ENCODE measurements at regions not wholly inside any gene's neighbourhood (a gene's known extent, or its start where the extent isn't known, plus 50 kb on each side); places are given as distances from the start of the nearest gene placed in this dataset.
A peak's percentile ranks its signal among the peaks of the same experiment; 100 is the strongest.

GRCh38 chr7:36085096-36085495, 68.0 kb upstream of the EEPD1 start:
- Histone ChIP-seq H3K9me3 (ENCODE audit: control insufficient read depth in 3 of 3, low read length in 3 of 3) (no peaks in the 10 kb centered on the region), H3K27ac (ENCODE audit: low read depth, low read length) (no peak overlapping the region), H3K36me3 (ENCODE audit: control insufficient read depth in 3 of 3, insufficient read depth in 3 of 3, low read length in 3 of 3) (no peaks in the 10 kb centered on the region), H3K27me3 (ENCODE audit: control insufficient read depth in 3 of 3, insufficient read depth in 3 of 3, low read length in 3 of 3) (no peaks in the 10 kb centered on the region), H3K4me3 (ENCODE audit: low read length in 3 of 3) (no peak overlapping the region), H3K4me1 (ENCODE audit: control insufficient read depth in 3 of 3, insufficient read depth in 3 of 3, low read length in 3 of 3) (peaks cover 11 to 16% (median 12%) of the 10 kb centered on the region in 3 donors), H3K9ac (ENCODE audit: low read depth in 1 of 3, low read length in 3 of 3) (no peak overlapping the region)

DNA sequence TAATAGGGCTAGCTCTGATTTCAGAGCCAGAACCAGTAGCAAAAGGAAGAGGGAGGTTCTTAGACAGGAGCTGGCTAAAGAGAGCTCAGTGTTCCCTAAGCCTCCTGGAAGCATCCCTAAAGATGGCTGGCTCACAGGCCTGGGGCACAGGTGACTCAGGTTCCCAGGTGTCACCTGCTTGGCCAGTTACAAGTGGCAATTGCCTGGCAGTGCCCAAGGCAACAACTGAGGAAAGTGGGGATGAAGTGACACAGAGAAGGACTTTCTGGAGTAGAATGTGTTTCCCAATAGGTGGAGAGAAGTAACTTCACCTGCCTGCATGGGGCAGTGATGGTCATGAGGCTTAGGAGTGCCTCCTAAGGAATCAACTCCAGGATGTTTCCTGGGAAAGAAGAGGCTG, 66.5 kb upstream of the EEPD1 start:
- H3K9ac ChIP-seq (ENCODE audit: low read depth in 1 of 3, low read length in 3 of 3), result no peak overlapping the region
- no peaks in the 10 kb centered on the region for H3K9me3 ChIP-seq (ENCODE audit: control insufficient read depth in 3 of 3, low read length in 3 of 3)
- peaks cover 11 to 16% (median 12%) of the 10 kb centered on the region in 3 donors for H3K4me1 ChIP-seq (ENCODE audit: control insufficient read depth in 3 of 3, insufficient read depth in 3 of 3, low read length in 3 of 3)
- no peak overlapping the region for H3K4me3 ChIP-seq (ENCODE audit: low read length in 3 of 3)
- H3K27ac ChIP-seq (ENCODE audit: low read depth, low read length), result no peak overlapping the region
- no peaks in the 10 kb centered on the region for H3K36me3 ChIP-seq (ENCODE audit: control insufficient read depth in 3 of 3, insufficient read depth in 3 of 3, low read length in 3 of 3)
- no peaks in the 10 kb centered on the region for H3K27me3 ChIP-seq (ENCODE audit: control insufficient read depth in 3 of 3, insufficient read depth in 3 of 3, low read length in 3 of 3)

DNA sequence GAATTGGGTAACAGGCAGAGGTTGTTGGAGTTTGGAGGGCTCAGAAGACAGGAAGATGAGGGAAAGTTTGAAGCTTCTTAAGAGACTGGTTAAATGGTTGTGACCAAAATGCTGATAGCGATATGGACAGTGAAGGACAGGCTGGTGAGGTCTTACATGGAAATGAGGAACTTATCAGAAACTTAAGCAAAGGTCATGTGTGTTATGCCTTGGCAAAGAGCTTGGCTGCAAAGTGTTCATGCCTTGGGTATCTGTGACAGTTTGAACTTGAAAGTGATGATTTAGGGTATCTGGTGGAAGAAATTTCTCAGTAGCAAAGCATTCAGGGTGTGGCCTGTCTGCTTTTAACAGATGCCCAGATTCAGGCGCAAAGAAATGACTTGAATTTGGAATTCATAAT, 64.5 kb upstream of the EEPD1 start:
- Histone ChIP-seq H3K27ac (ENCODE audit: low read depth, low read length) (no peak overlapping the region), H3K4me3 (ENCODE audit: low read length in 3 of 3) (no peak overlapping the region), H3K9ac (ENCODE audit: low read depth in 1 of 3, low read length in 3 of 3) (no peak overlapping the region)

DNA sequence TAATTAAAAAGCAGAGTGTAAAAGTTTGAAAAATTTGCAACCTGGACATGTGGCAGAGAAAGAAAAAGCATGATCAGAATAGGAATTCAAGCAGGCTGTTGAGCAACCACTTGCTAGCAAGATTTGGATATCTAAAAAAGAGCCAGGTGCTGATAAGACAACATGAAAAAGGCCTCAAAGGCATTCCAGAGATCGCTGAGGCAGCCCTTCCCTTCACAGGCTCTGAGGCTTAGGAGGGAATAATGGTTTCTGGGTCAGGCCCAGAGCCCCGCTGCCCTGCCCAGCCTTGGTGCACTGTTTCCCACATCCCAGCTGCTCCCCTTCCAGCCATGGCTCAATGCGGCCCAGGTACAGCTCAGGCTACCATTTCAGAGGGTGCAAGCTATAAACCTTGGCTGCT, 64.1 kb upstream of the EEPD1 start:
- H3K27ac ChIP-seq (ENCODE audit: low read depth, low read length), result no peak overlapping the region
- no peaks in the 10 kb centered on the region for H3K27me3 ChIP-seq (ENCODE audit: control insufficient read depth in 3 of 3, insufficient read depth in 3 of 3, low read length in 3 of 3)
- no peak overlapping the region for H3K4me3 ChIP-seq (ENCODE audit: low read length in 3 of 3)
- H3K9ac ChIP-seq (ENCODE audit: low read depth in 1 of 3, low read length in 3 of 3), result no peak overlapping the region
- H3K36me3 ChIP-seq (ENCODE audit: control insufficient read depth in 3 of 3, insufficient read depth in 3 of 3, low read length in 3 of 3), result no peaks in the 10 kb centered on the region
- H3K9me3 ChIP-seq (ENCODE audit: control insufficient read depth in 3 of 3, low read length in 3 of 3), result no peaks in the 10 kb centered on the region
- H3K4me1 ChIP-seq (ENCODE audit: control insufficient read depth in 3 of 3, insufficient read depth in 3 of 3, low read length in 3 of 3), result peaks cover 9 to 11% (median 10%) of the 10 kb centered on the region in 3 donors

More for the DNA sequence above, 64.5 kb upstream of the EEPD1 start:
- H3K36me3 ChIP-seq (ENCODE audit: control insufficient read depth in 3 of 3, insufficient read depth in 3 of 3, low read length in 3 of 3), result no peaks in the 10 kb centered on the region
- H3K4me1 ChIP-seq (ENCODE audit: control insufficient read depth in 3 of 3, insufficient read depth in 3 of 3, low read length in 3 of 3), result peaks cover 9 to 11% (median 10%) of the 10 kb centered on the region in 3 donors
- H3K27me3 ChIP-seq (ENCODE audit: control insufficient read depth in 3 of 3, insufficient read depth in 3 of 3, low read length in 3 of 3), result no peaks in the 10 kb centered on the region
- no peaks in the 10 kb centered on the region for H3K9me3 ChIP-seq (ENCODE audit: control insufficient read depth in 3 of 3, low read length in 3 of 3)

- Histone ChIP-seq H3K27ac (ENCODE audit: low read depth, low read length) (no peak overlapping the region), H3K9ac (ENCODE audit: low read depth in 1 of 3, low read length in 3 of 3) (no peak overlapping the region), H3K4me3 (ENCODE audit: low read length in 3 of 3) (no peak overlapping the region), H3K27me3 (ENCODE audit: control insufficient read depth in 3 of 3, insufficient read depth in 3 of 3, low read length in 3 of 3) (no peaks in the 10 kb centered on the region), H3K36me3 (ENCODE audit: control insufficient read depth in 3 of 3, insufficient read depth in 3 of 3, low read length in 3 of 3) (no peaks in the 10 kb centered on the region), H3K9me3 (ENCODE audit: control insufficient read depth in 3 of 3, low read length in 3 of 3) (no peaks in the 10 kb centered on the region), H3K4me1 (ENCODE audit: control insufficient read depth in 3 of 3, insufficient read depth in 3 of 3, low read length in 3 of 3) (peaks cover 0 to 2% (median 0%) of the 10 kb centered on the region in 3 donors)
These were observed 61.8 kb upstream of the EEPD1 start for GRCh38 chr7:36090976-36091873.

DNA sequence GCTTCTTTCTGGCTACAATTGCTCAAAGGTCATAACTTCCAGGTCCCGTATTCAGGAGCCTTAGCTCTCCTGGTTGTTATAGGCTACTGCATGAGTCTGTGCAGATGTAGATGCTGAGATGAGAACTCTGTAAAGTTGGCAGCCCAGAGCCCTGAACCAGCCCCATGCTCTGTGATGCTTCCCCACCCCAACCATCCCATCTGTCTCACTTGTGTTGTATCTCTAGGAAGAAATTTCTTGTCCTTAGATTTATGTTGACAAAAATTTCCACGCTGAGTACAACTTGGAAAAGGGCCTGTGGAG, 61.2 kb upstream of the EEPD1 start:
- no peaks in the 10 kb centered on the region for H3K9me3 ChIP-seq (ENCODE audit: control insufficient read depth in 3 of 3, low read length in 3 of 3)
- H3K36me3 ChIP-seq (ENCODE audit: control insufficient read depth in 3 of 3, insufficient read depth in 3 of 3, low read length in 3 of 3), result no peaks in the 10 kb centered on the region
- peaks cover 5 to 6% (median 6%) of the 10 kb centered on the region in 3 donors for H3K4me1 ChIP-seq (ENCODE audit: control insufficient read depth in 3 of 3, insufficient read depth in 3 of 3, low read length in 3 of 3)
- H3K9ac ChIP-seq (ENCODE audit: low read depth in 1 of 3, low read length in 3 of 3), result no peak overlapping the region
- H3K4me3 ChIP-seq (ENCODE audit: low read length in 3 of 3), result no peak overlapping the region
- no peak overlapping the region for H3K27ac ChIP-seq (ENCODE audit: low read depth, low read length)
- no peaks in the 10 kb centered on the region for H3K27me3 ChIP-seq (ENCODE audit: control insufficient read depth in 3 of 3, insufficient read depth in 3 of 3, low read length in 3 of 3)

- H3K9me3 ChIP-seq (ENCODE audit: control insufficient read depth in 3 of 3, low read length in 3 of 3), result no peaks in the 10 kb centered on the region
- H3K4me1 ChIP-seq (ENCODE audit: control insufficient read depth in 3 of 3, insufficient read depth in 3 of 3, low read length in 3 of 3), result peaks cover 6 to 11% (median 10%) of the 10 kb centered on the region in 3 donors
- H3K27ac ChIP-seq (ENCODE audit: low read depth, low read length), result no peak overlapping the region
- H3K27me3 ChIP-seq (ENCODE audit: control insufficient read depth in 3 of 3, insufficient read depth in 3 of 3, low read length in 3 of 3), result no peaks in the 10 kb centered on the region
- no peaks in the 10 kb centered on the region for H3K36me3 ChIP-seq (ENCODE audit: control insufficient read depth in 3 of 3, insufficient read depth in 3 of 3, low read length in 3 of 3)
- no peak overlapping the region for H3K9ac ChIP-seq (ENCODE audit: low read depth in 1 of 3, low read length in 3 of 3)
- no peak overlapping the region for H3K4me3 ChIP-seq (ENCODE audit: low read length in 3 of 3)
These were observed 60.8 kb upstream of the EEPD1 start for GRCh38 chr7:36092221-36092771.

GRCh38 chr7:36096460-36097095, 56.5 kb upstream of the EEPD1 start:
- Histone ChIP-seq H3K27ac (ENCODE audit: low read depth, low read length) (no peak overlapping the region), H3K9ac (ENCODE audit: low read depth in 1 of 3, low read length in 3 of 3) (peak overlapping the region in 1 of 3 donors; percentile 28), H3K4me1 (ENCODE audit: control insufficient read depth in 3 of 3, insufficient read depth in 3 of 3, low read length in 3 of 3) (peaks cover 6 to 12% (median 10%) of the 10 kb centered on the region in 3 donors), H3K36me3 (ENCODE audit: control insufficient read depth in 3 of 3, insufficient read depth in 3 of 3, low read length in 3 of 3) (no peaks in the 10 kb centered on the region), H3K27me3 (ENCODE audit: control insufficient read depth in 3 of 3, insufficient read depth in 3 of 3, low read length in 3 of 3) (no peaks in the 10 kb centered on the region), H3K9me3 (ENCODE audit: control insufficient read depth in 3 of 3, low read length in 3 of 3) (no peaks in the 10 kb centered on the region), H3K4me3 (ENCODE audit: low read length in 3 of 3) (no peak overlapping the region)

DNA sequence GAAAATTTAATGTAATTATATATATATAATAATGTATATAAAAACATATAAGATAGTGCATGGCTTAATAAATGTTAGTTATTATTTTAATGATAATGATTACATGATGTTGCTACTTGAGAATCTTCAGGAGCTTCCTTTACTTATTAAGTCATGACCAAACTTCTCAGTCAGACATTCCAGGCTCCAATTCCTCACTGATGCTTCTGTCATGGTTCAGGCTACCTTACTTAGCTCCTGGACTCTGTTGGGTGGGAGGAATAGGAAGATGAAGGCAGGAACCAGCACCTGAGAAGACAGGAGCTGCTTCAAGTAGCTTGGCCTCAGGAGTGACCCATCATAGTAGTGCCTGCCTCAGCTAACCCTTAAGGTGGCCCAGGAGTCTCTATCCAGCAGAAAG, 55.0 kb upstream of the EEPD1 start:
- H3K9ac ChIP-seq (ENCODE audit: low read depth in 1 of 3, low read length in 3 of 3), result no peak overlapping the region

GRCh38 chr7:36100226-36100625, 52.8 kb upstream of the EEPD1 start:
- Histone ChIP-seq H3K36me3 (ENCODE audit: control insufficient read depth in 3 of 3, insufficient read depth in 3 of 3, low read length in 3 of 3) (no peaks in the 10 kb centered on the region), H3K4me1 (ENCODE audit: control insufficient read depth in 3 of 3, insufficient read depth in 3 of 3, low read length in 3 of 3) (peaks cover 11 to 17% (median 12%) of the 10 kb centered on the region in 3 donors), H3K27me3 (ENCODE audit: control insufficient read depth in 3 of 3, insufficient read depth in 3 of 3, low read length in 3 of 3) (no peaks in the 10 kb centered on the region), H3K27ac (ENCODE audit: low read depth, low read length) (no peak overlapping the region), H3K9me3 (ENCODE audit: control insufficient read depth in 3 of 3, low read length in 3 of 3) (no peaks in the 10 kb centered on the region), H3K9ac (ENCODE audit: low read depth in 1 of 3, low read length in 3 of 3) (no peak overlapping the region), H3K4me3 (ENCODE audit: low read length in 3 of 3) (no peak overlapping the region)

More for the DNA sequence above, 55.0 kb upstream of the EEPD1 start:
- Histone ChIP-seq H3K36me3 (ENCODE audit: control insufficient read depth in 3 of 3, insufficient read depth in 3 of 3, low read length in 3 of 3) (no peaks in the 10 kb centered on the region), H3K27ac (ENCODE audit: low read depth, low read length) (no peak overlapping the region), H3K27me3 (ENCODE audit: control insufficient read depth in 3 of 3, insufficient read depth in 3 of 3, low read length in 3 of 3) (no peaks in the 10 kb centered on the region), H3K9me3 (ENCODE audit: control insufficient read depth in 3 of 3, low read length in 3 of 3) (no peaks in the 10 kb centered on the region), H3K4me1 (ENCODE audit: control insufficient read depth in 3 of 3, insufficient read depth in 3 of 3, low read length in 3 of 3) (peaks cover 6 to 12% (median 9%) of the 10 kb centered on the region in 3 donors), H3K4me3 (ENCODE audit: low read length in 3 of 3) (no peak overlapping the region)

Measured in skeletal muscle tissue (tissue), 3 donors.